Fibroblast of lung (primary cell): ENCODE measurements at regions not wholly inside any gene's neighbourhood (a gene's known extent, or its start where the extent isn't known, plus 50 kb on each side); places are given as distances from the start of the nearest gene placed in this dataset.
"Not testable (repeated sequence)": the region's sequence is repeated elsewhere in the genome, so short reads cannot be mapped to it uniquely, and the experiment has no call there.

Source experiments
- DNase-seq, 2 donors: peaks; one replicate each; pipeline versions ENCODE4 v3.0.0 to v3.0.0-alpha.2; 2010; ENCODE audit warnings: low read depth in 2 of 2
- H2AFZ ChIP-seq: 2 replicates; pipeline ENCODE4 v1.5.1; 2012; ENCODE audit warnings: low read length, control low read depth, inconsistent platforms
- H3K27ac ChIP-seq: 2 replicates; pipeline ENCODE4 v1.5.1; 2011; ENCODE audit warnings: low read length, control low read depth; ENCODE audit not compliant: insufficient read depth
- H3K27me3 ChIP-seq: 2 replicates; pipeline ENCODE4 v1.5.1; 2011; ENCODE audit warnings: mild to moderate bottlenecking, low read length; ENCODE audit not compliant: control insufficient read depth, insufficient read depth
- H3K36me3 ChIP-seq: 2 replicates; pipeline ENCODE4 v1.5.1; 2011; ENCODE audit warnings: low read length; ENCODE audit not compliant: control insufficient read depth, insufficient read depth
- H3K4me1 ChIP-seq: 2 replicates; pipeline ENCODE4 v1.5.1; 2011; ENCODE audit warnings: low read length; ENCODE audit not compliant: control insufficient read depth, insufficient read depth; ENCODE audit errors: extremely low read depth
- H3K4me2 ChIP-seq: 2 replicates; pipeline ENCODE4 v1.5.1; 2011; ENCODE audit warnings: low read length, control low read depth; ENCODE audit not compliant: insufficient read depth; ENCODE audit errors: extremely low read depth
- H3K4me3 ChIP-seq, 4 experiments: fragments of 200-600 bp in 1 of 4; sonication (generic) in 1 of 4; replicated peaks in 1 of 4; 2 replicates each; pipeline ENCODE4 v1.5.1; 2011 to 2016; ENCODE audit warnings: low read length in 4 of 4, low read depth in 3 of 4, mild to moderate bottlenecking in 3 of 4, control low read depth in 2 of 4, inconsistent platforms in 1 of 4, mixed read lengths in 1 of 4; ENCODE audit not compliant: insufficient read depth in 1 of 4; ENCODE audit errors: control extremely low read depth in 1 of 4
- H3K79me2 ChIP-seq: 2 replicates; pipeline ENCODE4 v1.5.1; 2012; ENCODE audit warnings: mild to moderate bottlenecking, low read length, inconsistent platforms; ENCODE audit not compliant: control insufficient read depth, insufficient read depth
- H3K9ac ChIP-seq: 2 replicates; pipeline ENCODE4 v1.5.1; 2011; ENCODE audit warnings: mild to moderate bottlenecking, low read length, control low read depth; ENCODE audit not compliant: insufficient read depth
- H3K9me3 ChIP-seq: 2 replicates; pipeline ENCODE4 v1.5.1; 2012; ENCODE audit warnings: low read depth, low read length; ENCODE audit not compliant: control insufficient read depth, insufficient read depth
- H4K20me1 ChIP-seq: 2 replicates; pipeline ENCODE4 v1.5.1; 2011; ENCODE audit warnings: low read length; ENCODE audit not compliant: control insufficient read depth, insufficient read depth; ENCODE audit errors: extremely low read depth
- CTCF ChIP-seq, 2 donors: IDR thresholded peaks in 1 of 2; conservative IDR thresholded peaks in 1 of 2; 1 replicate in 1 of 2; 2 replicates in 1 of 2; pipeline ENCODE4 v1.5.1; 2011 to 2012; ENCODE audit warnings: low read length in 2 of 2, control low read depth in 1 of 2, inconsistent platforms in 1 of 2, low read depth in 1 of 2, mild to moderate bottlenecking in 1 of 2
- EZH2 ChIP-seq: IDR thresholded peaks from 2 replicates; pipeline ENCODE4 v1.5.1; 2012; ENCODE audit warnings: low read length, control low read depth, mild to moderate bottlenecking; ENCODE audit errors: missing control alignments

DNA sequence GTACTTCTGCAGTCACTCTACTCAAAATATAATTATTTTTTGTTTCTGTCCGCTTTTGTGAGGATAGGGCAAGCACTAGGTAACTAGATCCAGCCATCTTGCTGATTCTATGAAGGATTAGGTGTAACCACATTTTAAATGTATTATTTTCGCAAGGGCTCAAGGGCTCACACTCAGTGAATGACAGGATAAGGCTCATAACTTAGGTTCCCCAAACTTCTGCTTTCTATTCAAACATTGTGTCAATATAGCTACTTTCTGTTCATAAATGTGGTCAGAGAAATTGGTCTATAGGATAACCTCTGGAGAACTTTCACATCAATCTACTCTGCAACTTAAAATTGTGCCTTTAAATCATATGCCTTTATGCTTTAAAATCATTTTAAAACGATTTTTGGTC is 1141.2 kb downstream of the SORCS1 start:
- no peaks in the 10 kb centered on the region for H3K27me3 ChIP-seq
- no peak overlapping the region for H3K27ac ChIP-seq
- no peaks in the 10 kb centered on the region for H3K79me2 ChIP-seq
- H2AFZ ChIP-seq, result no peak overlapping the region
- H3K36me3 ChIP-seq, result no peaks in the 10 kb centered on the region
- no peak overlapping the region for H3K4me2 ChIP-seq
- H3K4me1 ChIP-seq, result no peaks in the 10 kb centered on the region
- no peaks in the 10 kb centered on the region for H3K9me3 ChIP-seq
- H3K4me3 ChIP-seq, result no peak overlapping the region
- no peak overlapping the region for H3K9ac ChIP-seq
- no peaks in the 10 kb centered on the region for H4K20me1 ChIP-seq
- TF ChIP-seq CTCF (conservative IDR thresholded peaks at IDR 0.05 in 1 of 2, IDR thresholded peaks at IDR 0.05 in 1 of 2; ENCODE audit: low read depth in 1 of 2, low read length in 2 of 2) (no peak), EZH2 (no peak)
- DNase-seq, result no peak

DNA sequence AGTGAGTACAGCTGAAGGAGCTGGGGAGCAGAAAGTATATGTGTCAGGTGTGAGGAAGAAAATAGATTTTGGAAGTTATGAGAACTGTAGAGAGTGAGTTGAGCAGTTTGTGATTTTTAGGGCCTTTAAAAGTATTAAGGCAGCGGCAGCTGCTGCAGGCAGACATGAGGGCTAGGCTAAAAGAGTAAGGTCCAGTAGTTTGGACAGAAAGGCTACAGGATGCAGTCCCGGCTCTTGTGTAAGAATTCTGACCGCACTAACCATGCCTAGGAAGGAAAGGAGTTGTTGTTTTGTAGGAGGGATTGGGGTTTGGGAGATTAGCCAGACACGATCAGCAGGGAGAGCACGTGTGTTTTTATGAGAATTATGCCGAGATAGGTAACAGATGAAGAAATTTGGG is 1144.9 kb downstream of the SORCS1 start:
- not testable (repeated sequence) for H2AFZ ChIP-seq, H3K9ac ChIP-seq, H3K4me2 ChIP-seq, H3K27me3 ChIP-seq, H3K79me2 ChIP-seq, H4K20me1 ChIP-seq, H3K27ac ChIP-seq, DNase-seq, H3K4me1 ChIP-seq, H3K9me3 ChIP-seq, H3K36me3 ChIP-seq, H3K4me3 ChIP-seq

DNA sequence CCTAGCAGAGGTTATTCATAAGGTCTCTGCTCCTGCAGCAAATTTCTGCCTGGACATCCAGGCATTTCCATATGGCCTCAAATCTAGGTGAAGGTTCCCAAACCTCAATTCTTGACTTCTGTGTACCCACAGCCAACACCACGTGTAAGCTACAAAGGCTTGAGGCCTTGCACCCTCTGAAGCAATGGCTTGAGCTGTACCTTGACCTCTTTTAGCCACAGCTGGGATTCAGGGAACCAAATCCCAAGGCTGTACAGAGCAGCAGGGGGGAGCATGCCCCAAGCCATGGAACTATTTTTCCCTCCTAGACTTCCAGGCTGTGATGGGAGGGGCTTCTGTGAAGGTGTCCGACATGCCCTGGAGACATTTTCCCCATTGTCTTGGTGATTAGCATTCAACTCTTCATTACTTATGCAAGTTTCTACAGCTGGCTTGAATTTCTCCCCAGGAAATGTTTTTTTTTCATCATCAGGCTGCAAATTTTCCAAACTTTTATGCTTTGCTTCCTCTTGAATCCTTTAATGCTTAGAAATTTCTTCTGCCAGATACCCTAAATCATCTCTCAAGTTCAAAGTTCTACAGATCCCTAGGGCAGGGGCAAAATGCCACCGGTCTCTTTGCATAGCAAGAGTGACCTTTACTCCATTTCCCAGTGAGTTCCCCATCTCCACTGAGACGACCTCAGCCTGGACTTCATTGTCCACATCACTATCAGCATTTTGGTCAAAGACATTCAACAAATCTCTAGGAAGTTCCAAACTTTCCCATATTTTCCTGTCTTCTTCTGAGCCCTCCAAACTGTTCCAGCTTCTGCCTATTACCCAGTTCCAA is 1148.9 kb downstream of the SORCS1 start:
- not testable (repeated sequence) for H2AFZ ChIP-seq, H3K9me3 ChIP-seq, H3K79me2 ChIP-seq, H3K4me3 ChIP-seq, H4K20me1 ChIP-seq, DNase-seq, H3K4me1 ChIP-seq, H3K27me3 ChIP-seq, H3K4me2 ChIP-seq, H3K27ac ChIP-seq, H3K36me3 ChIP-seq, H3K9ac ChIP-seq

DNA sequence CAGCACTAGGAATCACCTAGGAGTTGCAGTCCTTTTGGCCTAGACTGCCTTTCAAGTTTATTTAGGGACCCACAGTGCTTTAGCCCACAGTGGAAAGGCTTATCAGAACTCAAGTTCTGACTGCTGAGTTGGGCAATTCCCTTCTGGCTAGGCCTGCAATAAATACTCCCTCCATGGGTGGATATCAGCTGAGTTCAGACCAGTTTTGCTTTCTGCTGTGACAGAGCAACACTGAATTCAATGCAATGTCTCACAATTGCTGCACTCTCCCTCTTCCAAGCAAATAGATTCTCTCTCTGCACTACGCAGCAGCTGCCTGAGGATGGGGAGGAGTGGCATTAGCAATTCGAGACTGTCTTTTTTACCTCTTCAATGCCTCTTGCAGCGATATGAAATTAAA is 1153.3 kb downstream of the SORCS1 start:
- Histone ChIP-seq H3K4me3 (no peak overlapping the region), H3K9ac (no peak overlapping the region), H3K36me3 (no peaks in the 10 kb centered on the region), H3K27me3 (no peaks in the 10 kb centered on the region), H3K4me1 (no peaks in the 10 kb centered on the region), H3K4me2 (no peak overlapping the region), H3K9me3 (no peaks in the 10 kb centered on the region), H3K79me2 (no peaks in the 10 kb centered on the region), H3K27ac (no peak overlapping the region), H4K20me1 (no peaks in the 10 kb centered on the region), H2AFZ (no peak overlapping the region)
- TF ChIP-seq CTCF (conservative IDR thresholded peaks at IDR 0.05 in 1 of 2, IDR thresholded peaks at IDR 0.05 in 1 of 2; ENCODE audit: low read depth in 1 of 2, low read length in 2 of 2) (no peak), EZH2 (no peak)
- no peak for DNase-seq
